A549 (cell line): ENCODE measurements at regions not wholly inside any gene's neighbourhood (a gene's known extent, or its start where the extent isn't known, plus 50 kb on each side); places are given as distances from the start of the nearest gene placed in this dataset.

Experiments
- ATAC-seq, 2 experiments: fragments of 200-7000 bp in 1 of 2; fragments of >200 bp in 1 of 2; cut with Nextera tagmentation in 1 of 2; cut with Tn5 transposase in 1 of 2; 3 replicates each; pipeline versions ENCODE4 v1.8.0 to v1.9.1; 2018 to 2020; ENCODE audit warnings: mild to moderate bottlenecking in 1 of 2, moderate library complexity in 1 of 2
- CTCF ChIA-PET: fragments of 300-600 bp; sonication (Branson Sonifier 250); formaldehyde crosslinking; extraction: SDS; loops from one replicate; lab custom pipeline; 2021; ENCODE audit warnings: antibody characterized with exemption, inconsistent platforms; lab: Yijun Ruan, JAX
- POLR2A ChIA-PET: fragments of 350-600 bp; formaldehyde crosslinking; extraction: SDS; loops from one replicate; lab custom pipeline; 2021; ENCODE audit warnings: antibody characterized with exemption, inconsistent platforms; lab: Yijun Ruan, JAX
- DNase-seq, 2 experiments: peaks; one replicate each; pipeline versions ENCODE4 v3.0.0 to v3.0.0-alpha.2; 2011 to 2016; ENCODE audit warnings: low read depth in 1 of 2, low spot score in 1 of 2
- FAIRE-seq: peaks from 2 replicates; lab custom pipeline; 2011; peaks lifted over from hg19 to GRCh38; lab: Jason Lieb, UNC
- H3K27ac ChIP-seq, 2 experiments: fragments of >200 bp; sonication (Bioruptor Twin); formaldehyde crosslinking; 3 replicates each; pipeline ENCODE4 v1.5.1; 2016 to 2017
- H3K4me1 ChIP-seq: fragments of >200 bp; sonication (Bioruptor Twin); formaldehyde crosslinking; 3 replicates; pipeline ENCODE4 v1.6.1; 2016
- H3K4me2 ChIP-seq: fragments of >200 bp; sonication (Bioruptor Twin); formaldehyde crosslinking; 3 replicates; pipeline ENCODE4 v1.6.1; 2016
- H3K4me3 ChIP-seq: fragments of >200 bp; sonication (Bioruptor Twin); formaldehyde crosslinking; 3 replicates; pipeline ENCODE4 v1.5.1; 2016
- H3K9me3 ChIP-seq: fragments of >200 bp; sonication (Bioruptor Twin); formaldehyde crosslinking; 3 replicates; pipeline ENCODE4 v1.6.1; 2016
- ATOH8 ChIP-seq: fragments of 250-450 bp; sonication (Bioruptor Pico); IDR thresholded peaks from 2 replicates; pipeline ENCODE4 v1.5.0; 2020; ENCODE audit warnings: low read depth, mild to moderate bottlenecking, moderate library complexity
- BCL3 ChIP-seq: fragments of >200 bp; sonication (Bioruptor Twin); formaldehyde crosslinking; IDR thresholded peaks from 3 replicates; pipeline ENCODE4 v1.6.1; 2016
- CBX2 ChIP-seq: fragments of 200-600 bp; sonication (generic); IDR thresholded peaks from 2 replicates; pipeline ENCODE4 v1.6.1; 2016; ENCODE audit warnings: low read depth, mild to moderate bottlenecking, borderline replicate concordance
- CBX8 ChIP-seq: fragments of 200-600 bp; sonication (generic); IDR thresholded peaks from 2 replicates; pipeline ENCODE4 v1.6.1; 2016
- CHD4 ChIP-seq: fragments of 200-600 bp; sonication (generic); IDR thresholded peaks from 2 replicates; pipeline ENCODE4 v1.6.1; 2016; ENCODE audit warnings: antibody characterized with exemption, mild to moderate bottlenecking, borderline replicate concordance
- EHMT2 ChIP-seq: fragments of 200-600 bp; sonication (generic); IDR thresholded peaks from 2 replicates; pipeline ENCODE4 v1.6.1; 2016; ENCODE audit warnings: antibody characterized with exemption, low read depth, mild to moderate bottlenecking, moderate library complexity
- FOXS1 ChIP-seq: fragments of 250-450 bp; sonication (Bioruptor Pico); IDR thresholded peaks from 2 replicates; pipeline ENCODE4 v1.5.0; 2020; ENCODE audit warnings: mild to moderate bottlenecking, moderate library complexity
- HDAC2 ChIP-seq: fragments of 200-600 bp; sonication (generic); IDR thresholded peaks from 2 replicates; pipeline ENCODE4 v1.6.1; 2016
- HOXA7 ChIP-seq: fragments of 250-450 bp; sonication (Bioruptor Pico); IDR thresholded peaks from 2 replicates; pipeline ENCODE4 v1.5.0; 2020; ENCODE audit warnings: mild to moderate bottlenecking, moderate library complexity
- HOXB13 ChIP-seq: fragments of 250-450 bp; sonication (Bioruptor Pico); IDR thresholded peaks from 2 replicates; pipeline ENCODE4 v1.5.0; 2020; ENCODE audit warnings: low read depth, mild to moderate bottlenecking, moderate library complexity
- JUNB ChIP-seq: fragments of >200 bp; sonication (Bioruptor Twin); formaldehyde crosslinking; IDR thresholded peaks from 2 replicates; pipeline ENCODE4 v1.6.1; 2016
- MAFK ChIP-seq: fragments of 450-650 bp; IDR thresholded peaks from 2 replicates; pipeline ENCODE4 v1.6.1; 2014; ENCODE audit not compliant: partially characterized antibody
- MAZ ChIP-seq: fragments of 150-350 bp; IDR thresholded peaks from 2 replicates; pipeline ENCODE4 v1.6.1; 2014; ENCODE audit warnings: antibody characterized with exemption, low read depth, low read length, borderline replicate concordance
- NFE2L2 ChIP-seq: fragments of 150-350 bp; conservative IDR thresholded peaks from 2 replicates; pipeline ENCODE4 v1.6.1; 2014; ENCODE audit warnings: low read length
- NR3C1 ChIP-seq: fragments of >200 bp; sonication (Bioruptor Twin); formaldehyde crosslinking; IDR thresholded peaks from 3 replicates; pipeline ENCODE4 v1.6.1; 2017
- PBX3 ChIP-seq: IDR thresholded peaks from 2 replicates; pipeline ENCODE4 v1.6.1; 2012
- RAD21 ChIP-seq, 2 experiments: fragments of >200 bp in 1 of 2; sonication (Bioruptor Twin) in 1 of 2; formaldehyde crosslinking in 1 of 2; IDR thresholded peaks in 1 of 2; conservative IDR thresholded peaks in 1 of 2; 2 replicates in 1 of 2; 3 replicates in 1 of 2; pipeline ENCODE4 v1.6.1; 2012 to 2018; ENCODE audit warnings: inconsistent platforms in 1 of 2
- RARB ChIP-seq: fragments of 250-450 bp; sonication (Bioruptor Pico); IDR thresholded peaks from 2 replicates; pipeline ENCODE4 v1.8.0; 2021; ENCODE audit warnings: mild to moderate bottlenecking, moderate library complexity
- RFX5 ChIP-seq: fragments of 450-650 bp; IDR thresholded peaks from 2 replicates; pipeline ENCODE4 v1.7.1; 2014; ENCODE audit warnings: antibody characterized with exemption, mild to moderate bottlenecking, moderate library complexity
- ZC3H11A ChIP-seq: fragments of 450-650 bp; IDR thresholded peaks from 2 replicates; pipeline ENCODE4 v1.6.1; 2014; ENCODE audit warnings: antibody characterized with exemption, mild to moderate bottlenecking
- WGBS: methylation state at CpG from one replicate; pipeline ENCODE4 v1.1.6; 2017; ENCODE audit errors: missing lambda C conversion rate; 5-methylcytosine and 5-hydroxymethylcytosine counted together
- TF ChIP-seq, protein P1 (sequence below): fragments of 250-450 bp; sonication (Bioruptor Pico); IDR thresholded peaks from 2 replicates; pipeline ENCODE4 v1.5.0; 2021; ENCODE audit warnings: mild to moderate bottlenecking, moderate library complexity, borderline replicate concordance
- TF ChIP-seq, protein P2 (sequence below): fragments of 150-350 bp; IDR thresholded peaks from 2 replicates; pipeline ENCODE4 v1.6.1; 2014; ENCODE audit warnings: low read depth, mild to moderate bottlenecking, low read length
- TF ChIP-seq, protein P3 (sequence below): fragments of 200-600 bp; sonication (generic); IDR thresholded peaks from 2 replicates; pipeline ENCODE4 v1.6.1; 2016; ENCODE audit warnings: antibody characterized with exemption, mild to moderate bottlenecking, moderate library complexity

DNA sequence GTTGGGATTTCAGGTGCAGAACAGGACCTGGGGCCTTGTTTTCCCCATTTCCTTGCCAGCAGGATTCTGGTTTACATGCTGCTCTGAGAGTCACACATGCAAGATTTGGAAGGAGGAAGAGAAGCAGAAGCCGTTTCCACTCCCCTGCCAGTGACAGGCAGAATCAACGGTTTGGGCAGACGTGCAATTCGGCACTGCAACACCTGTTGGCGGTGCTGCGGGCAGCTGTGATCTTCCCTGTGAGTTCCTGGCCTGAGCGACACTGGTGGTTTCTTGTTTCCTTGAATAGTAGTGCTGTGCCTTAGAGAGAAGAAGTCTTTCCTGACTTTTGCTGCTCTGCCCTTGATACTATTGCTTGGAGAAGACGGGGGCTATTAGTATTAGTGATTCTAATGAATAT lies 1126.2 kb downstream of the TYW1 start:
- H3K4me3 ChIP-seq: no peak overlapping the region
- H3K9me3 ChIP-seq: peaks cover 13% of the 10 kb centered on the region
- no peaks in the 10 kb centered on the region for H3K4me1 ChIP-seq
- no peak overlapping the region for H3K4me2 ChIP-seq
- POLR2A ChIA-PET: no interaction called here
- 28% methylated on average over 8 of the region's 8 CpGs for WGBS
- H3K27ac ChIP-seq: no peak overlapping the region
- no peak for DNase-seq
- CTCF ChIA-PET: no interaction called here
- ATAC-seq: no peak
- FAIRE-seq: no peak
- TF ChIP-seq FOXS1 (CRISPR knock-in tag): no peak
- no peak for TF ChIP-seq ATOH8 (CRISPR knock-in tag)
- no peak for TF ChIP-seq JUNB
- TF ChIP-seq NR3C1: no peak

DNA sequence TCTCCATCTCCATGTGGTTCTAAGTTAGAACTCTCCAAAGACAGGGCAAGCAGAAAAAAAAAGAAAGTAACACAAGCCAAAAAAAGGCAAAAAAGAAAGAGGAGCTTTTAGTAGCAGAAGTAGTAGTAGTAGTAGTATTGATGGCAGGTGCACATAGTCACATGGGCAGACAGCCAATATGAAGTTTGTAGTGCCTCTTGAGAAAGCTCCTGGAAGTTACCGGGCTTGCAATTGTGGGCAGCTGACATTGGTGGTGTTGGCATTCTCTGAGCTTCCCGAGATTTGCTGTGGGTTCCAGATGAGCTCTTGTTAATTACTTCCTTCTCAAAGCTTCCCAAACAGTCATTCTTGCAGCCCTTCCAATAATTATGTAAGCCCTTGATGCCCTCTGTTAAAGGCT lies 1128.5 kb downstream of the TYW1 start:
- TF ChIP-seq NR3C1: no peak
- no peak for TF ChIP-seq RFX5
- no peak for TF ChIP-seq HDAC2
- no peak for TF ChIP-seq ZC3H11A
- no peak for TF ChIP-seq RAD21 (conservative IDR thresholded peaks at IDR 0.05 in 1 of 2, IDR thresholded peaks at IDR 0.05 in 1 of 2)
- no peak for TF ChIP-seq CBX8
- TF ChIP-seq, protein P1, sequence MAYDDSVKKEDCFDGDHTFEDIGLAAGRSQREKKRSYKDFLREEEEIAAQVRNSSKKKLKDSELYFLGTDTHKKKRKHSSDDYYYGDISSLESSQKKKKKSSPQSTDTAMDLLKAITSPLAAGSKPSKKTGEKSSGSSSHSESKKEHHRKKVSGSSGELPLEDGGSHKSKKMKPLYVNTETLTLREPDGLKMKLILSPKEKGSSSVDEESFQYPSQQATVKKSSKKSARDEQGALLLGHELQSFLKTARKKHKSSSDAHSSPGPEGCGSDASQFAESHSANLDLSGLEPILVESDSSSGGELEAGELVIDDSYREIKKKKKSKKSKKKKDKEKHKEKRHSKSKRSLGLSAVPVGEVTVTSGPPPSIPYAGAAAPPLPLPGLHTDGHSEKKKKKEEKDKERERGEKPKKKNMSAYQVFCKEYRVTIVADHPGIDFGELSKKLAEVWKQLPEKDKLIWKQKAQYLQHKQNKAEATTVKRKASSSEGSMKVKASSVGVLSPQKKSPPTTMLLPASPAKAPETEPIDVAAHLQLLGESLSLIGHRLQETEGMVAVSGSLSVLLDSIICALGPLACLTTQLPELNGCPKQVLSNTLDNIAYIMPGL (CRISPR knock-in tag): no peak
- TF ChIP-seq CBX2: no peak
- no peak for TF ChIP-seq NFE2L2
- TF ChIP-seq EHMT2: no peak
- TF ChIP-seq MAFK: no peak
- TF ChIP-seq MAZ: no peak
- TF ChIP-seq CHD4: no peak
- TF ChIP-seq, protein P2, sequence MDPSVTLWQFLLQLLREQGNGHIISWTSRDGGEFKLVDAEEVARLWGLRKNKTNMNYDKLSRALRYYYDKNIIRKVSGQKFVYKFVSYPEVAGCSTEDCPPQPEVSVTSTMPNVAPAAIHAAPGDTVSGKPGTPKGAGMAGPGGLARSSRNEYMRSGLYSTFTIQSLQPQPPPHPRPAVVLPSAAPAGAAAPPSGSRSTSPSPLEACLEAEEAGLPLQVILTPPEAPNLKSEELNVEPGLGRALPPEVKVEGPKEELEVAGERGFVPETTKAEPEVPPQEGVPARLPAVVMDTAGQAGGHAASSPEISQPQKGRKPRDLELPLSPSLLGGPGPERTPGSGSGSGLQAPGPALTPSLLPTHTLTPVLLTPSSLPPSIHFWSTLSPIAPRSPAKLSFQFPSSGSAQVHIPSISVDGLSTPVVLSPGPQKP: no peak
- TF ChIP-seq, protein P3, sequence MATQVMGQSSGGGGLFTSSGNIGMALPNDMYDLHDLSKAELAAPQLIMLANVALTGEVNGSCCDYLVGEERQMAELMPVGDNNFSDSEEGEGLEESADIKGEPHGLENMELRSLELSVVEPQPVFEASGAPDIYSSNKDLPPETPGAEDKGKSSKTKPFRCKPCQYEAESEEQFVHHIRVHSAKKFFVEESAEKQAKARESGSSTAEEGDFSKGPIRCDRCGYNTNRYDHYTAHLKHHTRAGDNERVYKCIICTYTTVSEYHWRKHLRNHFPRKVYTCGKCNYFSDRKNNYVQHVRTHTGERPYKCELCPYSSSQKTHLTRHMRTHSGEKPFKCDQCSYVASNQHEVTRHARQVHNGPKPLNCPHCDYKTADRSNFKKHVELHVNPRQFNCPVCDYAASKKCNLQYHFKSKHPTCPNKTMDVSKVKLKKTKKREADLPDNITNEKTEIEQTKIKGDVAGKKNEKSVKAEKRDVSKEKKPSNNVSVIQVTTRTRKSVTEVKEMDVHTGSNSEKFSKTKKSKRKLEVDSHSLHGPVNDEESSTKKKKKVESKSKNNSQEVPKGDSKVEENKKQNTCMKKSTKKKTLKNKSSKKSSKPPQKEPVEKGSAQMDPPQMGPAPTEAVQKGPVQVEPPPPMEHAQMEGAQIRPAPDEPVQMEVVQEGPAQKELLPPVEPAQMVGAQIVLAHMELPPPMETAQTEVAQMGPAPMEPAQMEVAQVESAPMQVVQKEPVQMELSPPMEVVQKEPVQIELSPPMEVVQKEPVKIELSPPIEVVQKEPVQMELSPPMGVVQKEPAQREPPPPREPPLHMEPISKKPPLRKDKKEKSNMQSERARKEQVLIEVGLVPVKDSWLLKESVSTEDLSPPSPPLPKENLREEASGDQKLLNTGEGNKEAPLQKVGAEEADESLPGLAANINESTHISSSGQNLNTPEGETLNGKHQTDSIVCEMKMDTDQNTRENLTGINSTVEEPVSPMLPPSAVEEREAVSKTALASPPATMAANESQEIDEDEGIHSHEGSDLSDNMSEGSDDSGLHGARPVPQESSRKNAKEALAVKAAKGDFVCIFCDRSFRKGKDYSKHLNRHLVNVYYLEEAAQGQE: no peak
- no peak for TF ChIP-seq RARB (CRISPR knock-in tag)
- no peak for TF ChIP-seq PBX3
- no peak for TF ChIP-seq BCL3
- TF ChIP-seq HOXA7 (CRISPR knock-in tag): no peak
- TF ChIP-seq HOXB13 (CRISPR knock-in tag): no peak
- CTCF ChIA-PET: no interaction called here

More for the DNA sequence above, 1128.5 kb downstream of the TYW1 start:
- WGBS: 5% methylated on average over 2 of the region's 2 CpGs
- H3K27ac ChIP-seq: no peak overlapping the region
- ATAC-seq: no peak
- POLR2A ChIA-PET: no interaction called here
- H3K4me3 ChIP-seq: no peak overlapping the region
- FAIRE-seq: no peak
- no peak overlapping the region for H3K4me2 ChIP-seq
- no peaks in the 10 kb centered on the region for H3K4me1 ChIP-seq
- DNase-seq: no peak
- H3K9me3 ChIP-seq: peaks cover 2% of the 10 kb centered on the region; the same call in 1 of the 3 replicates
